ENCODE measurements at regions not wholly inside any gene's neighbourhood (a gene's known extent, or its start where the extent isn't known, plus 50 kb on each side); places are given as distances from the start of the nearest gene placed in this dataset.

- CTCF ChIA-PET: no interaction called here
- POLR2A ChIA-PET: no interaction called here
These were observed 92.4 kb upstream of the LDAH start for GRCh38 chr2:20915271-20915670.

DNA sequence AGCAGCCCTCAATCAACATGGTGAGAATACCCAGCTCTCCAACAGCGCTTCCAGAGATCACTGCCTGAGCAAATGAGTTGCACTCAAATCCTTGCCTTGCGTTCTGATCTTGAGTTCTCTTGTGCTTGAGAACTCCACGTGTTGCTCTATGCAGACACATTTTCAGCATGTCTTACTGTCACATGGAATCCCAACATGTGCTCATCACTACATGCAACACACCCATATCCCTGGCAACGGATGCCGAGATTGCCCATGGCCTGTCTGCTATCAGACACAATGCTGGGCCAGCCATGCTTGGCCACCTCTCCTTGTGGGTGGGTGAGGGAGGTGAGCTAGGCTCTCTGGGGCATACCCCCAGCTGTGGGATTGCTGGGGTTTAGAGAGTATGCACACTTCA is 91.9 kb upstream of the LDAH start:
- POLR2A ChIA-PET: no interaction called here
- CTCF ChIA-PET: no interaction called here

- ChIA-PET CTCF (no interaction called here), POLR2A (interaction anchor here (0.6 kb wide), 1 partner anchor 544 kb away, joined by 4 read pairs; no protein-coding TSS in a partner anchor)
These were observed 91.2 kb upstream of the LDAH start for GRCh38 chr2:20914087-20914486.

DNA sequence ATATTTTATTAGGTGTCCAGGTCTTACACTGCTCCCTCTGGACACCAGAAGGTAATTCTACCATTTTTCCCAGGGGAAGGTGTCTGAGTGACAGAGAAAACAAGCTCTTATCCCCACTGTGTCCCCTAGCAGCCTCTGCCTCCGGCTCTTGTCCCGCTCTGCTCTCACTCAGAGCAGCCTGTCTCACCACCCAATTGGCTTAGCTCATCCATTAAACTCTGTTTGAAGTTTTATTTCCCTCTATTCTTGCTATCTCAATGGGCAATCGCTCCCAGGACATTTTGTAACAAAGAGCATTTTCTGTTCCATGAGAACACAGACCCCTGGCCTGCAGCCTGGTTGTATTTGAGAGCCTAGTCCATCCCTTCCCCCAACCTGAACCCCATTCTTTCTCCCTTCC is 90.6 kb upstream of the LDAH start:
- CTCF ChIA-PET: no interaction called here
- POLR2A ChIA-PET: interaction anchor here (0.6 kb wide), 1 partner anchor 543 kb away, joined by 4 read pairs; no protein-coding TSS in a partner anchor

DNA sequence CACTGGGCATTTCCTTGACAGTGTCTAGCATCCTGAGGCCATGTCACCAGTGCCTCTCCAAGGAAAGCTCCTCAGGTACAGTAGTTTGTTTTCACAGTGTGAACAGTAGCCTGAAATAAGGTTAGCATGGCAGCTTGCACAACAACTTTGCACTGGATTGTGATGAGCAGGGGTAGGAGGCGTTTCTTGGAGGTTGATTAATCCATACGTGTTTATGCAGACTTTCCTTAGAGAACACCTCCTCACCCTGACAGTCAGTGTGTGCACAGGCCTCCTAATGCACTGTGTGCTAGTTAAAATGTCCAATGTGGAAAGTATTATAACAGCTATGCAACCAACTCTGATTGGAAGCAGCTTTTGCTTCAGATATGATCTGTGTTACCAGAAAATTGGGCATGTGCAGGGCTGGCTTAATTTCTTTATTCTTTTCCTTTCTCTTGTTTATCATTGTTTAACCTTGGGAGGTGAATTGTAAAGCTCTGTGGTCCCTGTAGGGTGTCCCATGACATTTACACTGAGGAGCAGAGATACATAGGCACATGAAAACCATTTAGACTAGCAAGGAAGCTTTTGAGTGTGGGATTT is 77.2 kb upstream of the LDAH start:
- CTCF ChIA-PET: no interaction called here
- POLR2A ChIA-PET: no interaction called here

DNA sequence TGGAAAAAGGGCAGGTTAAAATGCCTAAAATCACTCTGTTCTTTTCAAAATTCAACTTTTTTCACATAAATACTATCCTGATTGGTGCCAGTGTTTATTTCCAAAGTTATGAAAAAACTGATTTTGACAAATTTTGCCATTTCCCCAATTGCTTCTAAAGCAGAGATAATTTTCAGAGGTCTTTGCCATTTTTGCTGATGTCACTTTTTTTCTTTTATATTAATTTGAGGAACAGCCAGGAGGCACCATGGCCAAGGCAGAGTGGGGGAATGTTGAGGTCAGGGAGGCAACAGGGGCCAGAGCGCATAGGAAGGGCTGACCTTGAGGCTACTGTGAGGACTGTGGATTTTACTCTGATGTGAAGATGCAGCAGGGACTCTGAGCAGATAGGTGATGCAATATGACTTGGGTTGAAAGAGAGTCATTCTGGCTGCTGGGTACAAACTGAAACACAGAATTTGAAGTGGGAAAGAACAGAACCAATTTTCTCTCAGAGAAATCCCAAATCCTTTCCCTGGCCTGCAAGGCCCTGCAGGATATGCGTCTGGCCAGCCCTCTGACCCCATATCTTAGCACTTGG is 75.1 kb upstream of the LDAH start:
- ChIA-PET POLR2A (no interaction called here), CTCF (interaction anchor here (0.7 kb wide), 2 partner anchors 35 to 487 kb away, joined by 3 read pairs; no protein-coding TSS in a partner anchor)

- ChIA-PET CTCF (interaction anchor here (0.7 kb wide), 2 partner anchors 34 to 486 kb away, joined by 3 read pairs; no protein-coding TSS in a partner anchor), POLR2A (no interaction called here)
These were observed 74.1 kb upstream of the LDAH start for GRCh38 chr2:20897047-20897446.

DNA sequence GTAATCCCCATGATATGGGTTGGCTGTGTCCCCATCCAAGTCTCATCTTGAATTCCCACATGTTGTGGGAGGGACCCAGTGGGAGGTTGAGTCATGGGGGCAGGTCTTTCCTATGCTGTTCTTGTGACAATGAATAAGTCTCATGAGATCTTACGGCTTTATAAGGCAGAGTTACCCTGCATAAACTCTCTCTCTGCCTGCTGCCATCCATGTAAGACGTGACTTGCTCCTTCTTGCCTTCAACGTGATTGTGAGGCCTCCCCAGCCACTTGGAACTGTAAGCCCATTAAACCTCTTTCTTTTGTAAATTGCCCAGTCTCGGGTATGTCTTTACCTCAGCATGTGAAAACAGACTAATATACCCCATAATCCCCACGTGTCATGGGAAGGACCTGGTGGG is 61.9 kb upstream of the LDAH start:
- ChIA-PET POLR2A (no interaction called here), CTCF (no interaction called here)

- POLR2A ChIA-PET: no interaction called here
- CTCF ChIA-PET: no interaction called here
These were observed 59.7 kb upstream of the LDAH start for GRCh38 chr2:20882466-20883170.

DNA sequence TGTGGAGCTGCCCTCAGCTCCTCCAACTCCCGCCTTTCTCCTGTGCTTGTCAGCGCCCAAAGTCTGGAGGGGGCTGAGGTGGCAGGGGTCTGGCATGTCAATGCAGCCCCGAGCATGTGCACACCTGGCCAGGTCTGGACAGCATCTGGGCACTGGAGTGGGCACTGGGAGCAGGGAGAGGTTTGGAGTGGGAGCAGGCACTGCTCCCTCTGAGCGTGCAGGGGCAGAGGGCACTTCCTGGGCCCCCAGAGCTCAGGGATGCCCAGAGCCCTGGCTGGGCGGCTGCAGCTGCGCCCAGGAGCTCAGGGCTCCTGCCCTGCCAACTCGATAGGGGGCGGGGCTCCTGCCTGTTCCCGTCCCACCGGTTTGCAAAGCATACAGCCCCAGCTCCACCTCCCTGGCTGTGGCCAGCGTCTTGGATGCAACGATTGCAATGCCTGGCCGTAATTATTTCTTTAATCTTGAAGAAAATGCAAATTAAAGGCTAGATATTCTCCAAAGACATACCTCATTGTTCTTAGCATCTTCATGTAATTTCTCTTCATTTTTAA is 57.4 kb upstream of the LDAH start:
- CTCF ChIA-PET: no interaction called here
- POLR2A ChIA-PET: no interaction called here

GRCh38 chr2:20879221-20879620 is 56.3 kb upstream of the LDAH start:
- CTCF ChIA-PET: no interaction called here
- POLR2A ChIA-PET: no interaction called here

DNA sequence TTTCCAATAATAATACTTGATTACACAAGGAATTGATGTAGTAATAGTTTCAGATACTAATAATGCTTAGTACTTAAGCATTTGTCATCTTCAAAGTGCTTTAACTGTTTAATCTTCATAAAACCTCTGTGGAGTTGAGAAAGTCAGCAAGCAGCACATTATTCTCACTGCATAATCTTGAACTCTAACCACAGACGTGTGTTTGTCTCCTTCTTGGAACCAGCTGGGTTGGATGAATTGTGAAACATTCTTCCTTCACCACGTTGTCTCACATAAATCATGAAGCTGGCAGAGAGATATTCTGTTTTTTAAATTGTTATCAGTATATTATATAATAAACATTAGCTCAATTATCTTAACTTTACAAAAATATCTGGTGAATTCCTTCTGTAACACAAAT is 55.1 kb upstream of the LDAH start:
- ChIA-PET POLR2A (no interaction called here), CTCF (no interaction called here)
